RWPE2 (cell line): ENCODE measurements at regions not wholly inside any gene's neighbourhood (a gene's known extent, or its start where the extent isn't known, plus 50 kb on each side); places are given as distances from the start of the nearest gene placed in this dataset.

Experiments used
- ATAC-seq: fragments of 200-7000 bp; cut with Tn5 transposase; 3 replicates; pipeline ENCODE4 v1.9.1; 2021; ENCODE audit warnings: low read depth
- DNase-seq: peaks from one replicate; pipeline ENCODE4 v3.0.0-alpha.2; 2020; ENCODE audit warnings: low spot score
- H3K27ac ChIP-seq: fragments of 450-650 bp; 2 replicates; pipeline ENCODE4 v1.5.1; 2017; ENCODE audit warnings: mild to moderate bottlenecking; ENCODE audit not compliant: poor library complexity, severe bottlenecking
- H3K27me3 ChIP-seq: fragments of 250-450 bp; sonication (Bioruptor Pico); 2 replicates; pipeline ENCODE4 v1.5.1; 2021; ENCODE audit warnings: mild to moderate bottlenecking, moderate library complexity; ENCODE audit not compliant: insufficient read depth, poor library complexity, severe bottlenecking
- H3K36me3 ChIP-seq: fragments of 250-450 bp; sonication (Bioruptor Pico); 2 replicates; pipeline ENCODE4 v1.5.1; 2020; ENCODE audit warnings: low read depth, mild to moderate bottlenecking, moderate library complexity
- H3K4me1 ChIP-seq: fragments of 250-450 bp; sonication (Bioruptor Pico); 2 replicates; pipeline ENCODE4 v1.5.1; 2021; ENCODE audit warnings: mild to moderate bottlenecking, moderate library complexity; ENCODE audit not compliant: insufficient read depth, poor library complexity, severe bottlenecking
- H3K4me3 ChIP-seq: fragments of 250-450 bp; sonication (Bioruptor Pico); 2 replicates; pipeline ENCODE4 v1.5.1; 2021; ENCODE audit warnings: mild to moderate bottlenecking, moderate library complexity; ENCODE audit not compliant: severe bottlenecking
- H3K9me3 ChIP-seq: fragments of 250-450 bp; sonication (Bioruptor Pico); 2 replicates; pipeline ENCODE4 v1.5.1; 2021; ENCODE audit warnings: mild to moderate bottlenecking, moderate library complexity; ENCODE audit not compliant: severe bottlenecking
- CTCF ChIP-seq: fragments of 450-650 bp; IDR thresholded peaks from one replicate; pipeline ENCODE4 v1.5.1; 2017; ENCODE audit warnings: mild to moderate bottlenecking, moderate library complexity; ENCODE audit not compliant: poor library complexity, severe bottlenecking

- no peak for ATAC-seq
- TF ChIP-seq CTCF: no peak
- Histone ChIP-seq H3K4me1 (no peaks in the 10 kb centered on the region), H3K9me3 (no peaks in the 10 kb centered on the region), H3K4me3 (no peak overlapping the region), H3K36me3 (no peaks in the 10 kb centered on the region), H3K27me3 (no peaks in the 10 kb centered on the region), H3K27ac (no peak overlapping the region)
- DNase-seq: no peak
These were observed 296.3 kb downstream of the DSC3 start for GRCh38 chr18:30746224-30746623.

GRCh38 chr18:30743033-30743432, 299.5 kb downstream of the DSC3 start:
- ATAC-seq: no peak

GRCh38 chr18:30730915-30731314, 311.6 kb downstream of the DSC3 start:
- DNase-seq: no peak
- Histone ChIP-seq H3K9me3 (no peaks in the 10 kb centered on the region), H3K4me1 (no peaks in the 10 kb centered on the region), H3K36me3 (no peaks in the 10 kb centered on the region), H3K27me3 (no peaks in the 10 kb centered on the region), H3K4me3 (no peak overlapping the region), H3K27ac (no peak overlapping the region)
- no peak for TF ChIP-seq CTCF
- ATAC-seq: no peak

More at GRCh38 chr18:30743033-30743432, 299.5 kb downstream of the DSC3 start:
- no peaks in the 10 kb centered on the region for H3K36me3 ChIP-seq
- no peak overlapping the region for H3K27ac ChIP-seq
- no peaks in the 10 kb centered on the region for H3K27me3 ChIP-seq
- no peaks in the 10 kb centered on the region for H3K9me3 ChIP-seq
- TF ChIP-seq CTCF: no peak
- DNase-seq: no peak
- no peaks in the 10 kb centered on the region for H3K4me1 ChIP-seq
- H3K4me3 ChIP-seq: no peak overlapping the region

- Histone ChIP-seq H3K27ac (no peak overlapping the region), H3K4me1 (no peaks in the 10 kb centered on the region), H3K9me3 (no peaks in the 10 kb centered on the region), H3K4me3 (no peak overlapping the region), H3K36me3 (no peaks in the 10 kb centered on the region), H3K27me3 (peaks cover 3% of the 10 kb centered on the region)
- TF ChIP-seq CTCF: no peak
- ATAC-seq (no peak), DNase-seq (no peak)
These were observed 314.7 kb downstream of the DSC3 start for GRCh38 chr18:30727849-30728248.

GRCh38 chr18:30713299-30713698, 329.2 kb downstream of the DSC3 start:
- Histone ChIP-seq H3K36me3 (no peaks in the 10 kb centered on the region), H3K27ac (no peak overlapping the region), H3K27me3 (no peaks in the 10 kb centered on the region), H3K9me3 (no peaks in the 10 kb centered on the region), H3K4me3 (no peak overlapping the region), H3K4me1 (no peaks in the 10 kb centered on the region)
- ATAC-seq (no peak), DNase-seq (no peak)
- no peak for TF ChIP-seq CTCF
